ENCODE measurements at regions not wholly inside any gene's neighbourhood (a gene's known extent, or its start where the extent isn't known, plus 50 kb on each side); places are given as distances from the start of the nearest gene placed in this dataset.
"Not testable (repeated sequence)": the region's sequence is repeated elsewhere in the genome, so short reads cannot be mapped to it uniquely, and the experiment has no call there.

- H3K4me3 ChIP-seq (ENCODE audit: low read length) = no peak overlapping the region
- H2AFZ ChIP-seq (ENCODE audit: low read length) = no peak overlapping the region
- H4K20me1 ChIP-seq (ENCODE audit: low read length) = no peaks in the 10 kb centered on the region
- H3K27me3 ChIP-seq (ENCODE audit: low read length) = 0 out of 2 replicates have a peak, but pooled peaks cover 2% of the 10 kb centered on the region
- ChIA-PET CTCF (no interaction called here), POLR2A (ENCODE audit: unreplicated experiment) (no interaction called here)
- ATAC-seq = no peak
- no peaks in the 10 kb centered on the region for H3F3A ChIP-seq (ENCODE audit: low read length, unreplicated experiment)
- BruUV-seq (replicated peaks) = no TSS peak
- H3K9me3 ChIP-seq (ENCODE audit: low read length) = no peaks in the 10 kb centered on the region
- TF ChIP-seq EZH2 (IDR thresholded peaks at IDR 0.05; ENCODE audit: low read length, unreplicated experiment) (no peak), EZH2phosphoT487 (IDR thresholded peaks at IDR 0.05; ENCODE audit: borderline replicate concordance, low read length) (no peak), CTCF (conservative IDR thresholded peaks at IDR 0.05; ENCODE audit: low read depth, low read length) (no peak)
- H3K4me1 ChIP-seq (ENCODE audit: insufficient read depth, low read length) = no peaks in the 10 kb centered on the region
- no peak for DNase-seq
- intact Hi-C loops (cut with micrococcal nuclease) = no loop called here
- no peak overlapping the region for H3K9ac ChIP-seq (ENCODE audit: low read length)
- no peak overlapping the region for H3K4me2 ChIP-seq (ENCODE audit: low read length)
- H3K27ac ChIP-seq (ENCODE audit: low read length) = no peak overlapping the region
- no peaks in the 10 kb centered on the region for H3K9me2 ChIP-seq (replicated peaks; ENCODE audit: low read length)
- H3K36me3 ChIP-seq (ENCODE audit: low read depth, low read length) = no peaks in the 10 kb centered on the region
- no peaks in the 10 kb centered on the region for H3K79me2 ChIP-seq (ENCODE audit: low read length)
These were observed 153.6 kb upstream of the ZNF717 start for GRCh38 chr3:75938921-75939320.

GRCh38 chr3:75951941-75952340, 166.6 kb upstream of the ZNF717 start:
- Histone ChIP-seq H3K4me3 (ENCODE audit: low read length) (no peak overlapping the region), H4K20me1 (ENCODE audit: low read length) (no peaks in the 10 kb centered on the region), H3K4me1 (ENCODE audit: insufficient read depth, low read length) (no peaks in the 10 kb centered on the region), H3K9ac (ENCODE audit: low read length) (no peak overlapping the region), H3K27me3 (ENCODE audit: low read length) (no peaks in the 10 kb centered on the region), H3K36me3 (ENCODE audit: low read depth, low read length) (no peaks in the 10 kb centered on the region), H2AFZ (ENCODE audit: low read length) (no peak overlapping the region), H3K9me3 (ENCODE audit: low read length) (no peaks in the 10 kb centered on the region), H3K27ac (ENCODE audit: low read length) (no peak overlapping the region), H3K9me2 (replicated peaks; ENCODE audit: low read length) (no peaks in the 10 kb centered on the region), H3F3A (ENCODE audit: low read length, unreplicated experiment) (no peaks in the 10 kb centered on the region), H3K4me2 (ENCODE audit: low read length) (no peak overlapping the region), H3K79me2 (ENCODE audit: low read length) (no peaks in the 10 kb centered on the region)
- intact Hi-C loops (cut with micrococcal nuclease) = no loop called here
- ChIA-PET CTCF (no interaction called here), POLR2A (ENCODE audit: unreplicated experiment) (no interaction called here)
- no peak for TF ChIP-seq EZH2phosphoT487 (IDR thresholded peaks at IDR 0.05; ENCODE audit: borderline replicate concordance, low read length)
- no peak for TF ChIP-seq EZH2 (IDR thresholded peaks at IDR 0.05; ENCODE audit: low read length, unreplicated experiment)
- TF ChIP-seq CTCF (conservative IDR thresholded peaks at IDR 0.05; ENCODE audit: low read depth, low read length) = no peak
- ATAC-seq (no peak; the same call in 1 of the 2 replicates), DNase-seq (peak; percentile 35)
- BruUV-seq (replicated peaks) = no TSS peak

- H3K9ac ChIP-seq (ENCODE audit: low read length); H3K9me3 ChIP-seq (ENCODE audit: low read length); H3K79me2 ChIP-seq (ENCODE audit: low read length); H3K4me2 ChIP-seq (ENCODE audit: low read length); H3K27ac ChIP-seq (ENCODE audit: low read length); H3K4me3 ChIP-seq (ENCODE audit: low read length); H4K20me1 ChIP-seq (ENCODE audit: low read length); POLR2A ChIA-PET (ENCODE audit: unreplicated experiment); CTCF ChIA-PET; H3K4me1 ChIP-seq (ENCODE audit: insufficient read depth, low read length); H3K9me2 ChIP-seq (replicated peaks; ENCODE audit: low read length); DNase-seq; H3K36me3 ChIP-seq (ENCODE audit: low read depth, low read length); H3K27me3 ChIP-seq (ENCODE audit: low read length); intact Hi-C loops (cut with micrococcal nuclease); H2AFZ ChIP-seq (ENCODE audit: low read length); H3F3A ChIP-seq (ENCODE audit: low read length, unreplicated experiment); ATAC-seq; BruUV-seq (replicated peaks): not testable (repeated sequence)
These were observed 174.7 kb upstream of the ZNF717 start for GRCh38 chr3:75960031-75960430.

GRCh38 chr3:75962054-75962453, 176.7 kb upstream of the ZNF717 start:
- H3K36me3 ChIP-seq (ENCODE audit: low read depth, low read length); CTCF ChIA-PET; ATAC-seq; H3K79me2 ChIP-seq (ENCODE audit: low read length); H2AFZ ChIP-seq (ENCODE audit: low read length); H3K9ac ChIP-seq (ENCODE audit: low read length); H3K27ac ChIP-seq (ENCODE audit: low read length); BruUV-seq (replicated peaks); H3K4me2 ChIP-seq (ENCODE audit: low read length); H4K20me1 ChIP-seq (ENCODE audit: low read length); DNase-seq; H3K4me1 ChIP-seq (ENCODE audit: insufficient read depth, low read length); H3K27me3 ChIP-seq (ENCODE audit: low read length); H3K9me2 ChIP-seq (replicated peaks; ENCODE audit: low read length); POLR2A ChIA-PET (ENCODE audit: unreplicated experiment); H3K9me3 ChIP-seq (ENCODE audit: low read length); H3K4me3 ChIP-seq (ENCODE audit: low read length); intact Hi-C loops (cut with micrococcal nuclease); H3F3A ChIP-seq (ENCODE audit: low read length, unreplicated experiment): not testable (repeated sequence)
